ENCODE measurements at regions not wholly inside any gene's neighbourhood (a gene's known extent, or its start where the extent isn't known, plus 50 kb on each side); places are given as distances from the start of the nearest gene placed in this dataset.

DNA sequence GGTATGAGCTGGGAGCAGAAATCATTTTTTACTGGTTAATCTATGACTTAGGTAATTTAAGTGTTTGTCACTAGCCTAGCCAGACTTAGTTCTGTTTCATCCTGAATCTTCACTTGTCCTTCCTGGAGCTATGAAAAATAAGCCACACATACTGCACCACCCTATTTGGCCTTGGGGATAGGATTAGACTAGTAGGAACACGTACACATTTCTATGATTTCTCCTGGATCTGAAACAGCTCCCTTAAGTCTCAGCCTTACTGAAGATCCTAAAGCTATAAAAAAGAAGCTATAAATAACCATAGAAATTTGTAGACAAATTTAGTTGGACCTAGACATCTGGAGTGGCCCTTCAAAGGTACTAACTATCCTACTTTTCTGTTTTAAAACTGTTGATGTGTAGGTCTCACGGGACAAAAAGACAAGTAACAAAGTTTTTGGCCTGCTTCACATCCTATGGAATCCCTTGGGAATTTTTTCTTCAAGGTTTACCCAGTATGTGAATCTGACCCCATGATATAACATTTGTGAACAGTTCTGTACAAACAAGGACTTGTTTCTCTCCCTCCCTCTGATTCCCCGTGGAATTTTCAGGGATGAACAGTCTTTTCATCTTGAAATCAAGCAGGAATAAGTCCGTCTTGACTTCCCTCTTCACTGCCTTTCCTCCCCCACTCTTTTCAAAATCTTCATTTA, 275.0 kb downstream of the FAM76B start:
- DNase-seq (ENCODE audit: low read depth), result no peak

DNA sequence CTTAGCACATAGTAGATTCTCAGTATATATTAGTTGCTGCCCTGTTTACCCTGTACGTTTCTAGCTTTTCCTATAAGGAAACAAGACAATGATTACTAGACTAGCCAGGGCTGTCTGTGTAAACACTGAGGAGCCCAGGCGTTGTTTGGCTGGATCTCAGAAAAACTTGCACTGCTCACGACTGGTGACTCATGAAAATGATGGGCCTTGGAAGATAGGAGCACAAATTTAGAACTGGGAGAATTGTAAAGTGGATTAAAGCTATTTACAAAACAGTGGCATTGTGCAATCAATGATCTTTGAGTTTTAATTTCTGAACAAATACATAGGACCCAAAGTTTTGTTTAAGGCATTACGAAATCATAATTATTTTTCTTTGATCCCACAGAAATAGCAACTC, 276.9 kb downstream of the FAM76B start:
- no peak for DNase-seq (ENCODE audit: low read depth)

- no peak for DNase-seq (ENCODE audit: low read depth)
Observed at GRCh38 chr11:95512177-95512576, 277.4 kb downstream of the FAM76B start.

GRCh38 chr11:95508219-95508890, 277.4 kb upstream of the SESN3 start:
- no peak for DNase-seq (ENCODE audit: low read depth)

DNA sequence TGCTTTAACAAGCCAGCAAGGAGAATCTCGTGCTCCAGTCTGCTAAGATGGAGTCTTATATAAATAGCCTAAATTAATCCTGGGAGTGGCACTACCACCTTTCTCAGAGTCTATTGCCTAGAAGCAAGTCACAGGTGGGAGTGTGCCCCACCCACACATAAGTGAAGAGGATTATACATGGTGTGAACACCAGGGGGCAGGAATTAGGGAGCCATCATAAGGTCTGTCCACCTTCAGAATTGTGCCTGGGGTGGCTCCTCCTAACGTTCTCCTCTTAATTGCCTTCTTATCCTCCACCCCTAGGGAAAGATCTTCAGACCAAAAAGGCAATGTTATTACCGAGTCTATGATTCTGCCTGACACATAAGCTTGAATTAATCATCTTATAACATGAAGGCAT, 276.8 kb upstream of the SESN3 start:
- DNase-seq (ENCODE audit: low read depth), result no peak

GRCh38 chr11:95506777-95507176, 275.8 kb upstream of the SESN3 start:
- DNase-seq (ENCODE audit: low read depth), result peak; percentile 5

DNA sequence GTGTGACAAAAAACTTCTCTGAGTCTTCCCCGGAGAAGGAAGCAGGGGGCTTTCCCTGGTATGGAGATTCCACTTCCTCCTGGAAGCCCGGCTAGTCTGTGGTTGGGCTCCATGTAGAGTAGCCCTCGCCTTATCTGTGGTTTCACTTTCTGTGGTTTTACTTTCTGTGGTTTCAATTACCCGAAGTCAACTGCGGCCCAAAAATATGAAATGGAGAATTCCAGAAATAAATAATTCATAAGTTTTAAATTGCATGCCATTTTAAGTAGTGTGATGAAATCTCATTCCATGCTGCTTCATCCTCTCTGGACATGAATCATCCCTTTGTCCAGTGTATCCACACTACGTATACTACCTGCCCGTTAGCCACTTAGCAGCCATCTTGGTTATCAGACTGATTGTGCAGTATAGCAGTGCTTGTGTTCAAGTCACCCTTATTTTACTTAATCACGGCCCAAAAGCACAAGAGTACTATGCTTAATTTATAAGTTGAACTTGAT, 275.0 kb upstream of the SESN3 start:
- peak; percentile 59 for DNase-seq (ENCODE audit: low read depth)

GRCh38 chr11:95503047-95503446, 272.0 kb upstream of the SESN3 start:
- DNase-seq (ENCODE audit: low read depth), result no peak

DNA sequence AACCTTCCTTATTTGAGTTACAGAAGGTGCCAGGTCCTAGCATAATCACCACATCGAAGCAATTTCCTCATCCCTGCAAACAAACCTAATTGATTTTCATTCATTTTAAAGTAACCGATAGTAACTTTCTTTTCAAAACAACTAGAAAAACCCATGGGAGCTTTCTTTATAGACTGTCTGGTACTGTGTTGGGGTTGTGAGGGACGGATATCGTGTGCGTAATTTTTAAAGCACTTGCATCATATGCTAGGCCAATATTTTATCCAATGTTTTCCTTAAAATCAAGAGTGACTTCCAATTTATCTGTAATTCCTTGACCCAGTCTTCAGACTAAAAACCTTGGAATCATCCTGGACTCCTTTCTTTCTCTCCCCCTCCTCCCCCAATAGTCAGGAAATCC, 271.5 kb upstream of the SESN3 start:
- DNase-seq (ENCODE audit: low read depth), result no peak

GRCh38 chr11:95501761-95502266, 270.8 kb upstream of the SESN3 start:
- DNase-seq (ENCODE audit: low read depth), result no peak

GRCh38 chr11:95500466-95500865, 269.5 kb upstream of the SESN3 start:
- DNase-seq (ENCODE audit: low read depth), result no peak

GRCh38 chr11:95499516-95500135, 268.6 kb upstream of the SESN3 start:
- DNase-seq (ENCODE audit: low read depth), result no peak

DNA sequence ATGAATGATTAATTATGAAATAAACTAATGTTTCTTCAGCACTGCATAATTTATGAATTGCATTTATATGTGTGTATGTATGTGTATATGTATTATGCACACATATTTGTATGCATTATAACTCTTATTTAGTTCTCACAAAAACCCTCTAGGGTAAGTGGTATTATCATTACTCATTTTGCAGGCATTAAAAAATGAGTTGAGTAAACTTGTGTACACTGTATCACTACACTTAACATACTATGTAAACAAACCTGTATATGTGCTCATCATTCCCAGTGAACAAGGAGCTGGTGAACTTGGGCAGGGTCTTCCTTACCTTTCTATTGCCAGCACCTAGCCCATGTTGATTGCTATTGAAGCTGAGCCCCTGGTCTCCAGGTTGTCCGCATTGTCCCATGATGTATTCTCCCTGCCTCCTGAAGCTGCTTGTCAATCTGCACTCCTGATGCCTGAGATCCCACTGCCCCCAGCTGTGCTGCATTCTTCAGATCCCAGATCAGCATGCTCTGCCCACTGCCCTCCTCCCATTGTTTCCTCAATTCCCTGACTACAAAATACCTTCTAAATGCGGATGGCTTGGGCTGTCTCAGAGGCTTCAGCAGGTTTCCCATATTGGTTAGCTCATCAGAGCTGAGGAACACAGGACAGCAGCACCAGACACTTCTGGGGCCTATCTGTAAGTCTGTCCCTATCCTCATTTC, 267.9 kb upstream of the SESN3 start:
- no peak for DNase-seq (ENCODE audit: low read depth)

GRCh38 chr11:95496901-95497300, 265.9 kb upstream of the SESN3 start:
- no peak for DNase-seq (ENCODE audit: low read depth)

GRCh38 chr11:95495706-95496105, 264.7 kb upstream of the SESN3 start:
- DNase-seq (ENCODE audit: low read depth), result no peak

GRCh38 chr11:95494856-95495255, 263.9 kb upstream of the SESN3 start:
- DNase-seq (ENCODE audit: low read depth), result no peak

DNA sequence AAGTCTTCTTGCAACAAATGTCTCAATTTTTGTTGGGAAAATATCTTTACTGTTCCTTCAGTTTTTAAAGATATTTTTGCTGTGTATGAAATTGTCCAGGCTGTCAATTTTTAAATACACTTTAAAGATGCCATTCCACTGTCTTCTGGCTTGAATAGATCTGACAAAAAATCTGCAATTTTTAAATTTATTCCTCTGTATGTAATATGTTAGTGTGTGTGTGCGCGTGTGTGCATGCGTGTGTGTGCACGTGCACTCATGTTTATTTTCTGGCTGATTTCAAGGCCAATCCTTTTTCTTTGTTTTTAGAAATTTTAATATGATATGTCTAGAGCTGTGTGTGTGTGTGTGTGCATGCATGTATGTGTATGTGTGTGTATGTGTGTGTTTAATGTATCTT, 263.2 kb upstream of the SESN3 start:
- DNase-seq (ENCODE audit: low read depth), result no peak

DNA sequence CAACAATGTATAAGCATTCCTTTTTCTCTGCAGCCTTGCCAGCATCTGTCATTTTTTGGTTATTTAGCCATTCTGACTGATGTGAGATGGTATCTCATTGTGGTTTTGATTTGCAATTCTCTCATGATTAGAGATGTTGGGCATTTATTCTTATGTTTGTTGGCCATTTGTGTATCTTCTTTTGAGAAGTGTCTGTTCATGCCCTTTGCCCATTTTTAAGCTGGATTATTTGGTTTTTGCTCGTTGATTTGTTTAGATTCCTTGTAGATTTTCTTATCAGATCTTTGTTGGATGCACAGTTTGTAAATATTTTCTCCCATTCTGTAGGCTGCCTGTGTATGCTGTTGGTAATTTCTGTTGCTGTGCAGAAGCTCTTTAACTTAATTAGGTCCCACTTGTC, 259.6 kb upstream of the SESN3 start:
- DNase-seq (ENCODE audit: low read depth), result no peak

GRCh38 chr11:95487938-95488337, 256.9 kb upstream of the SESN3 start:
- DNase-seq (ENCODE audit: low read depth), result no peak

GRCh38 chr11:95487391-95487790, 256.4 kb upstream of the SESN3 start:
- no peak for DNase-seq (ENCODE audit: low read depth)

DNA sequence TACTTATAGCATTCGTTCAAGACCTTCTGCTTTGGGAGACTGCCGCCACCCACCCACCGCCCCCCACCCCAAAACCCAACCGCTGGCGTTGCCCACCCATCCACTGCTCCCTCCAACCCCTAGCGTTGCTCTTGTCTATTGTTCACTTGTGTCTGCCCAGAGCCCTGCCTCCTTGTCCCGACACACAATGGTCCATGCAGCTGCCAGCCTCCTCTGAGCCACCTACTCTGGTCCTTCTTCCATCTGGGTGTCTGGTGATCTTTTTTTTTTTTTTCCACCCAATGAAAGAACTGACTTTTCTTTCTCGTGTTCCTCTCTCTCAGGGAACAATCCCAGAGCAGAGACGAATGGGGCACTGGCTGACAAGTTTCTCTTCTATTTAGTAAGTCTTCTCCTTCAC, 256.0 kb upstream of the SESN3 start:
- no peak for DNase-seq (ENCODE audit: low read depth)

- no peak for DNase-seq (ENCODE audit: low read depth)
Observed at GRCh38 chr11:95486466-95486865, 255.5 kb upstream of the SESN3 start.
